Stimulated activated naive CD8-positive, alpha-beta T cell treated with anti-CD3 and anti-CD28 coated beads, Interleukin-15, Interleukin-2, amounts not matched to agents 100 U/mL and 50 U/mL, for 24 hours (primary cell): ENCODE measurements at regions not wholly inside any gene's neighbourhood (a gene's known extent, or its start where the extent isn't known, plus 50 kb on each side); places are given as distances from the start of the nearest gene placed in this dataset.
A peak's percentile ranks its signal among the peaks of the same experiment; 100 is the strongest.

Experiments used
- ATAC-seq: fragments of 150-1000 bp; cut with Tn5 transposase; one replicate; pipeline ENCODE4 v1.10.0; 2021
- DNase-seq: peaks from one replicate; pipeline ENCODE4 v3.0.0; 2021

DNA sequence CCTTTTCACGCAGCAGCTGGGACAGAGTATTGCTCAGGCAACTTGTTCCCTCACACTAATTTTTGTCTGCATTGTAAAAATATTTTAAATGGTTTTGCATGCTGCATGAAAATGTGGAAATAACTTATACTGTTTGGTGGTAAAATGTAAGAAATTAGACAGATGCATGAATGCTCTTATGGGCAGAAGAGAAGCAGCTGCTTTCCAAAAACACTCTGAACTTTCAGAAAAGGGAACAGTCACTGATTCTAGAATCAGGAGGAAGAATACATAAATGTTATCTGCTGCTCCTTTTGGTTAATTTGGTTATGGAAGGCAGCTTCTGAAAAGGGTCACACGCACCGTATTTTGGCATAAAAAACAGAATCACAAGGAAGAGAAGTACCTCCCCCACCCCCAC is 87.0 kb upstream of the RUNX1 start:
- ATAC-seq, result no peak
- no peak for DNase-seq

DNA sequence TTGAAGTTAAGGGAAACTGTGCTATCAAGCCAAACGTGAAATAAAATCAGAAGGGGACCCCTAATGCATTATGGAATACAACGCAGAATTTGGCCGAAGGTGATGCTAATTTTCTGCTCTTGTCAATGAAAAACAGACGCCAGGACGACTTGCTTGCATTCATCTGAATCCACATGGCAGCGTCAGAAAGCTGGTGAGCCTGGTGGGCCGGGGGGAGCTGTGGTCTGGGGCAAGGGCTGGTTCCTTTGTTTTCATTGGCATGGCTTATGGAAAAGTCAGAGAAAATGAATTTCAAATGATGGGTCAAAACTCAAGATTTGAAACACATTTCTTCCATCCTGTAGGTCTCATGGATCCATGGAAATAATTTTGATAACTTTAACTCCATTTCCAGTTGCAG is 86.4 kb upstream of the RUNX1 start:
- DNase-seq (no peak), ATAC-seq (no peak)

DNA sequence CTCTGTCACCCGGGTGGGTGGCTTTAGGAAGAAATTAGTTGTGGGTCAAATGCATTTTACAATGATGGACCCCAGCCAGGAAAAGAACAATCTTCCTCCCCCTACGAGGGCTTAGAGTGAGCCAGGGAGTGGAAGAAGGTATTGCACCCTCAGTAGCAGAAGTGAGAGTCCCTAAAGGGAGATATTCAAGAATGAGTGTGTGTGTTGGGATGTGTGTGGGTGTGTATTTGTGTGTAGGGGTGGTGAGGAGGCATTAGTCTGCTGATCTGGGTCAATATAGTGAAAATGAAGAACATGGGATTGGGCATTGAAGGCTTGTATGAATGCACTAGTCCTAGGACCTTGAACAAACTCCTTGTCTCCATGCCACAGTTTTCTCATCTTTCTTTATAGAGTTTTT is 85.2 kb upstream of the RUNX1 start:
- ATAC-seq, result no peak
- no peak for DNase-seq

DNA sequence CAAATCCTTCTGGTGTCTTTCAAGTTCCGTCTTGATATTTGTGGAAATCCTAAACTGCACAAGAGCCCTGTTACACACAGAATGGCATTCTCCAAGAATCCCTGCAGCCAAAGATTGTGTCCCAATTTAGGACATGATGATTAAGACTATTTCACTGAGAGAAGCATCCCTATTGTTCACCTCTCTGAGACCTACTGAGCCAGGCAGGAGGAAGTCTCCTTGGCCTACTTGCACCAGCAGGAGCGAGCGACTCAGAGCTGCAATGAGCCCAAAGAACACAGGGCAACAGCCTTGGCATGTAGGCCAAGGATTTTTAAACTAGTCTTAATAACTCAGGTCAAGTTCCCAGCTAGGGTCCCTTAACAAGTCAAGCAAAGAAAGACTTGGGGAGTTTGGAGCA is 79.4 kb upstream of the RUNX1 start:
- DNase-seq, result no peak
- no peak for ATAC-seq

DNA sequence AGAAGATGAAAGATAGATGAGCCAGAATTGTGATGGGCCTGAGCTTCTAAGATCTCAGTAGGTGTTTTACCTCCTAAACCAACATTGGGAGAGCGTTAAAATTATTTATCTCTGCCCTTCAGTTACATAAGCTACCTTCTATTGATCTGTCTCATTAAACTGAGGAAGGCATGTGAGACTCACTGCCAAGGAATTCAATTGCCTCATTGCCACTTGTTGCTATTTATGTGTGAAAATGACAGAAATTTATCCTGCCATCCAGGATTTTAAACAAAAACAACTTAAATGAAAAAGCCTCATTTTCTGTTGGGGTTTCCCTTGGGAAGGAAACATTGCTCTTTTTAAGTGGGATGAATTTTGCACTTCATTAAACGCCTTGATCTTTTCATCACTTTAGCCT is 78.7 kb upstream of the RUNX1 start:
- no peak for ATAC-seq
- DNase-seq, result no peak

DNA sequence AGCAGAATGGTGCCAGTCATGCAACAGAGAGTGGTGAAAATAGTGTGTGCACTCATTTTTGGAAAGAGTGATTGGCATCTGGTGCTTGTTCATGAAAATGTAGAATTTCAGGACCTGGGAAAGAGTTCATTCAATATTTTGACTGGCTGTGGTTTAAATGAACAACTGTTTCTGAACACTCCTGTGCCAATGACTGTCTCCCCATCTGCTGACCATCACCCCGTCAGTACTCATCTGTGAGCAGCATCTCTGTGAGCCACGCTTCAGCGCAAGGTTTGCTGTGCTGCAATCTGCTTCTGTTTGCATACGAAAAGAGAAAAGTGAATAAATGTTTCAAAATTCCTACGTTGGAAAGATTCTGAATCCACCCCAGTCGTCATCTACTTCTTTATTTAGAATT is 77.9 kb upstream of the RUNX1 start:
- no peak for DNase-seq
- no peak for ATAC-seq

DNA sequence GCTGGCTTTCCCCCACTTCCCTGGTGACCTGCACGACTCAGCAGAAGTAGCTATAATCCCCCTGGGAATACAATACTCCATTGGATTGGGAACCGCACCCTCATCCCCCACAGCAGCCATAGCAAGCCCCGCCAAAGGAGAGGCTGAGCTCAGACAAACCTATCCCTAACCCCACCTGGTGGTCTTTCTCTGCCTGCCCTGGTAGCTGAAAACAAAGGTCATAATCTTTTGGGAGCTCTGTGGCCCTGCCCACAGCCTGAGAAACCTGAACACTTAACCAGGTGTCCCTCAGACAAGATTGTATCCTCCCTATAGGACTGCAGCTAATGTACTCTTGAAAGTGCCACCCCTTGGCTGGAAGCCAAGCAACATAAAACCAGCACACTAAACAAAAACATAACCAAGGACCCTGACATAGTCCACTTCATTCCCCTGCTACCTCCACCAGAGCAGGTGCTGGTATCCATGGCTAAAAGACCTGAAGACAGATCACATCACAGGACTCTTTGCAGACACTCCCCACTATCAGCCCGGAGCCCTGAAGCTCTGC is 71.6 kb upstream of the RUNX1 start:
- no peak for ATAC-seq
- DNase-seq, result no peak

DNA sequence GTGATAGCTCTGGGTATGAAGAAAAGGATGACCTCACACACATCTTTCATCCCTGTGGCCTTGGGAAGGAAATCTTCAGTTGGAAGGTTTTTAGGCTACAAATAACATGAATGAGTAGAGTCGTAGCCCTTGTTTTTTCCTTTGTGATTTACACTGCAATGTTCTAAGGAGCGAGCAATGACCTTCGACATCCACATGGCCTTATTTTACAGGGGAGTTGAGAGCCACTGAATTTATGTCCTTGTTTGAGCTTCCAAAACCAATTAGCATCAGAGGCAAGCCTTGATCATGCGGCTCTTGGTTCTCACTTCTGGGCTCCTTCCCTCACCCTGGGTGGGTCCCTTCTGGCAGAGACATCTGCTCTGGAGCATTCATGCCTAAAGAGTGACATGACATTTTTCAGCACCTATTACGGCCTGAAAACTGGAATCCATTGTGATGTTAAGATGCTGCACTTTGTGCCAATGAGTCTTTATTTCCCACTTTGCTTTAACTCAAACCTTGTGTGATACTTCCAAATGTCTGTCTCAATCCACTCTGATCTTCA is 70.5 kb upstream of the RUNX1 start:
- ATAC-seq (no peak), DNase-seq (no peak)

DNA sequence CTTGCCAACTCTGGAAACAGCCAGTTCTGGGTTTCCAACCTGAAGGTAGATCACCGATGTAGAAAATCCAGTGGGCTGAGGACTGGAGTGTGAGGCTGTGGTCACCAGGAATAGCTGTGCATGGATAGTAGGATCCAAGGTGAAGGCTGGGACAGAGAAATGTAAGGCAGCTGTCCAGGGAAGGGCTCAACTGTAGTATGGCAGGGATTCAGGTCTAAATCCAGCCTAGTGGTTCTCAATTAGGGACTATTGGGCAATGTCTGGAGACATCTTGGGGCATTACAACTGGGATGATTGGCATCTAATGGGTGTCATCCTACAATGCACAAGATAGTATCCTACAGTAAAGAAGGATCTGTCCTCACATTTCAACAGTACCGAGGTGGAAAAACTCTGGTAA is 67.7 kb upstream of the RUNX1 start:
- no peak for ATAC-seq
- DNase-seq, result no peak

DNA sequence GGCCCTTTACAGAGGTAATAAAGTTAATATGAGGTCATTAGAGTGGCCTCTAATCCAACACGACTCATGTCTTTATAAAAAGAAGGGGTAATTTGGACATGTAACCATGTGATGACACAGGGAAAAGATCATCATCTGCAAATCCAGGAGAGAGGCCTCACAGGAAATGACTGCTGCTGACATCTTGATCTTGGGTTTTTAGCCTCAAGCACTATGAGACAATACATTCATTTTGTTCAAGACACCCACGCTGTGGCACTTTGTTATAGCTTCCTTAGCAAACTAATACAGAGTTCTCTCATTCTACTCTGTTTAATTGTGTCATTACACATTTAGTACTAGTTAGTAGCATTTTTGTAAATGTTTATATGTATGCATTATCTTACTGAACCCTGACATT is 64.0 kb upstream of the RUNX1 start:
- ATAC-seq (peak; percentile 71), DNase-seq (no peak)

DNA sequence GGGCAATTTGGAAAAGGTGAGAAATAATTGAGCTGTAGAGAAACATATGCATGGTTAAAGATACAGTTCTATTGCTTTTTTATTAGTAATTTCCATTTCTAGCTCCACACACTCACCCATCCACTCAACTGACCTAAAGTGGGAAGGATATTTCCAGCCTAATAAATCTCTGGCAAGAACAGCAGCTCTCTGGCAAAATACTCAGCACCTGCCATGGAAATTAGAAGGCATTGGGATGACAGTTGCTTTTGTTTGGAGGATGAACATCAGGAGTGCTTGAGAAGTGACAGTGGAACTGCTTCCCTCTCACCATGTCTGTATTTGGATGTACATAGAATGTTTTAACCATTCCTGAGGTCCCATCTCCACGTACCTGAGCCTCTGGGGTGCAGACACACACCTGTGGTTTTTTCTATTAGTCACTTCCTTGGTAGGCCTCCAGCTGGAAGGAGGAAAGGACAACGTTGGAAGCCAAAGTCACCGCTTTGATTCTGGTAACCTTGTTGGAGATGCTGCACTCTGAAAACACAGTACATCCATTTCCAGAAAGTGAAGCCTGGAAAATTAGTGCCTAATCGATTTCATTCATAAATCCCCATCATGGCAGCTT is 62.3 kb upstream of the RUNX1 start:
- ATAC-seq, result no peak
- no peak for DNase-seq

DNA sequence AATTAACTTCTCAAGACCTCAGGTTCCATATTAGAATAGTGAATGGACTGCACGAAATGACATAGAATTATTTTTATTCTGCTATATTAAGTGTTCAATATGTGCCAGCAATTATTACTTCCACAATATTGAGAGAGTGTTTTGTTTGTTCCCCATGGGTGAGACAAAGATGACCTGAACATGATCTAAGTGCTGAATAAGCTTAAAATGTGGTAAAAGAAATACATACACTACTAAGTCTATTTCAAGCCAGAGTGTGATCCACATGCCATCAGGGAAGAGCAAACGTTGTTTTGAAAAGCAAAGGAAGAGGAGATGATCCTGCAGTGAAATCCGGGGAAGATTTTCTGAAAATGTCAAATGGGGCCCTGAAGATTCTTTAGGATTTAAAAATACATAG is 59.8 kb upstream of the RUNX1 start:
- no peak for DNase-seq
- ATAC-seq, result no peak

DNA sequence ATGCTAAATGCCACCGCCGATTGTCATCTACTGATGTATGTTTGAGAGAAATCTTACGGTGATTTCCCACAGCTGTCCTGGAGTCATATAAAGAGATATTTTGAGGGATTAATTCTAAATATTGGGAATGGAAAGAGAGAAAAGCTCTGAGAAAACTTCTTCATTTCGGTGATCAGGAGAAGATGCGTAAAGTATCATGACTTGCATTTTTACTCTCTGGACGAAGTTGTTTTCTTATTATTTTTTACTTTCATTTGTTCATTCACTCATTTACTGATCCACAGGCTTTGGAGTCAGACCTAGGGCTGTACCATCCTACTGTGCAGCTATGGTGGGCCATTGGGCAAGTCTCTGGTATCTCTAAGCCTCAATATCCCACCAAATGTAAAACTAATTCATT is 58.4 kb upstream of the RUNX1 start:
- ATAC-seq (no peak), DNase-seq (no peak)

DNA sequence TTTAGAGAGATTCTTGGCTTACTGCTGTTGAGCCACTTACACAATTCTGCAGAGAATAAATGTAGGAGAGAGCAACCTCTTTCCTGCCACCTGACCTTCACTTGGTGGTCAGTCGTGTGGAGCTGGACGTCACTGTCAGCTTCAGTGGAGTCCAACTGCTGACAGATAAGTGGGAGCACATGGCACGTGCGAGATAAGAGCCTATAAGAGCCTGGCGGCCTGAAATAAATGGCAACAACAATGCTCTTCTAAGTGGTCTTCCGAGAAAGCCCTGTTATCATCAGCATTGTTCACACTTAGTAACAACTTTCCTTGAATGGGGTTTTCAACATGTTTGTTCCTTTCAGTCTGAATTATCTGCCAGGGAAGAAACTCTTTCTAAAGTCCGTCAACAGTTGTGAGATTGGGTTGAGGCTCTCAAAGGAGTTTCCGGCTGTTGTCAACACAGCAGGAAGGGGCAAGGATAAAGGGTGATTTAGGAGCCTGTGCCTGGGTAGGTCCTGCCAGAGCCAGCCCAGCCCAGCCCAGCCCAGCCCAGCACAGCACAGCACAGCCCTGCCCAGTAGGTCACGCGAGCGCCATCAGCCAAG is 57.2 kb upstream of the RUNX1 start:
- no peak for ATAC-seq

DNA sequence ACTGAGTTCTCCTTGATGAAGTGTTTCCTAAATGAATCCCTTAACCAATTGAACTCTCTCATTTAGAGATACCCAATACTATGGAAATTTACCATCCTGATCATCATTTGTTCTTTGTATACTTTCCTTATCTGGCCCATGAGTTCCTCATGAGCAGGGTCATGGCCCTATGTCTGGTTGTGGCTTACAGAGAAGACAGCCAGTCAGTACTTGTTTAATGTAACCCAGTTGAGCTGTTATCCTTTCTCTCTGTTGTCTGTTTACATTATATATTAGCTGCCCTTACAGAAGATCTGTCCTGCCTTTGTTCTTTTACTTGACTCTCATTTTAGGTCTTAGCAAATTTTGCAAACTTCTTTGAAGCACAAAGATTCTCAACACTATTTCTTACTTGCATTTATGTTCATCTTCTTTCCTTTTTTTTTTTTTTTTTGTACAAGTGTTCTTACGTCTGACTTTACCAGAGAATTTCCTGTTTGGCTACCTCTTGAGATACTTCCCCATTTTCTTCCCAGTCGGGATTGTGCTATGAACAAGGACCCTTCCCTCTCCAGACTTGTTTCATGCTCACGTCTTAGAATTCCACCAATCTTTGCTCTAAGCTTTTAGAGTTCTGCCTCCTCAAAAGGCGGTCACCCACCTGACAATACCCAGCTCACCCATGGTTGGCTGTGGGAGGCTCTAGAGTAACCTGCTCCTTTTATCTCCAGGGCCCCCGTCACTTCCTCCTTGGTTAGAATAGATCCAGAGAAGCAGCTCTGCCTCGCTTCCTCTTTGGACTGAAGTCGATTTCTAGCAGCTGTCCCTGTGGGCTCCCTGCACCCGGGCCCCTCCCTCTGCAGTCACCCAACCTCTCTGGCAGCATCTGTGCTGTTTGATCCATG is 53.6 kb upstream of the RUNX1 start:
- peak; percentile 72 for ATAC-seq
- DNase-seq, result peak; percentile 32

More for the DNA sequence above, 57.2 kb upstream of the RUNX1 start:
- DNase-seq, result no peak

DNA sequence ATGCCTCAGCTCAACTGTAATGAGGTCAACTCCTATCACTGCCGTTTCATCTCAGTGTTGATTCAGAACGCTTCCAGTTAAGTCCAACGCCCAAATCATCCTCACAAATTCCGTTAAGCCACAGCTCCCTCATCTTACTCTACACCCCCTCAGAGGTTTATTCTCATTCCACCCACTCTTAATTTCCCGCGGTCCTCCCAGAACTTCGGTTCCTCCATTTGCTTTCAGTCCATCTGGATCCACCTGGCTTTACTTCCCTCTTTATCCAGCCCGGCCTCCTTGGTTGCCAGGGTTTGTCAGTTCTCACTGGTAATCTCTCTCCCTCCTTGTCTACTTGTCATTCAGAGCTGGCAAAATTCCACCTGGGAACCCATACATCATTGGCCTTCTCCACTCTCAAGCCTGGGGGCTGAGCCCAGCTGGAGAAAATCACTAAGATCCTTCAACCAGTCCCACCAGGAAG is 51.3 kb upstream of the RUNX1 start:
- DNase-seq (no peak), ATAC-seq (no peak)

DNA sequence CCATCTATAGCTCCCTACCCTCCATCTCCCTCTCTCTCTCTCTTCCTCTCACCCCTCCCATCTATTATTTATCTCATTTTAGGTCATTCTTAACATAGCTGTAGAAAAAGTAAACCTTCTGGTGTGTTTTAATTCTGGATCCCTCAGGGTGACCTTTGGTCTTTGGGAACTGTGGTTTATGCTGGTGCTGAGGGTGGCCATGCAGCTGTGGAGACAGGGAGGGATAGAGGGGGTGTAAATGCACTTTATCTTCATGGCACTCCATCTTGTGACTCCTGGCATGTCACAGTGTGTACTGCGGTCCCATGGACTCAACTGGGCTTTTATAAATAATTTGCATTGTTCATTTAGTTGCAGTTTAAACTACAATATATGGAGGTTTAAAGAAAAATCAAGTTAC is 50.2 kb upstream of the RUNX1 start:
- ATAC-seq (no peak), DNase-seq (no peak)
